DMS 273 treated with DMSO at 0.1 percent for 48 hours (cell line): ENCODE measurements at regions not wholly inside any gene's neighbourhood (a gene's known extent, or its start where the extent isn't known, plus 50 kb on each side); places are given as distances from the start of the nearest gene placed in this dataset.

Source experiments
- DNase-seq: peaks from one replicate; lab custom pipeline; 2025; lab: John Stamatoyannopoulos, UW

DNA sequence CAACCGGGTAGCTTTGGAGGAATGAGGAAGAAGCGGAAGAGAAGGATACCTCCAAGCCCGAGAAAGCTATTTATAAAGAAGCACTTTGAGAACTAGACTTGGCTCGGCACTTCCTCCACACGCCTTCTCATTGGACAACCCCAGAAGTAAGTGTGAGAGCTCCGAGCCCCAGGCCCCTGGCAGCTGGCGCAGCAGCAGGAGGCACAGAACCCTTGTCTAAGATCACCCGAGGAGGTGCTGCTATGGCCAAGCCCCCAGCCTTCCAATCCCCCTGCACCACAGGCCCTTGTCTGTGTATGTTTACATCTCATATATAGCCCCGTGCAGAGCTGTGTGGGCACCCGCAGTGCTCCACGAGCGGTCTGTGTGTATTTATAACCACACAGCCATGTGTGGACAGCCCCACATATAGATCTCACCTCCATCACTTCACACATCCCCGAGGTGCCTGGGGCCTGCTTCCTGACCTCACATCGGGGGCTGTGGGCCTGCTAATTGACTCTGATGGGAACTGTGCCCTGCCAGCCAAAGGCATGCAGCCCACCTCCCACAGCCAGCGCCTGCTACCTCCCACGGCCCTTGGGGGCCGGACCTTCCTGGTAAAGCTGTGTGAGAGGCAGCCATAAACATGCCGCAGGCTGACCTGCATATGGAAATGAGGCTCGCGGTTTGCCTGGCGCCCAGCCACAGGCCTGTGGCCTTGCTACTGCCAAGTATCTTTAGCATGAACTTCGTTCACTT lies 96.1 kb downstream of the C17orf67 start:
- peak; percentile 75 for DNase-seq

- no peak for DNase-seq
Measured at GRCh38 chr17:56739376-56739775, 94.3 kb downstream of the C17orf67 start.

- DNase-seq = no peak
Measured at GRCh38 chr17:56739776-56740175, 93.9 kb downstream of the C17orf67 start.

GRCh38 chr17:56740481-56740880 lies 93.2 kb downstream of the C17orf67 start:
- DNase-seq = no peak
